Upper lobe of left lung (tissue), 6 donors: ENCODE measurements at regions not wholly inside any gene's neighbourhood (a gene's known extent, or its start where the extent isn't known, plus 50 kb on each side); places are given as distances from the start of the nearest gene placed in this dataset.
A peak's percentile ranks its signal among the peaks of the same experiment; 100 is the strongest.
"Not testable (repeated sequence)": the region's sequence is repeated elsewhere in the genome, so short reads cannot be mapped to it uniquely, and the experiment has no call there.

ENCODE experiments used
- ATAC-seq, 2 donors: fragments of 200-7000 bp; cut with Tn5 transposase; one replicate each; pipeline ENCODE4 v1.9.1; 2022; ENCODE audit warnings: mild to moderate bottlenecking in 2 of 2, moderate library complexity in 2 of 2; ENCODE audit not compliant: low FRiP score in 2 of 2
- DNase-seq, 2 donors: peaks; one replicate each; pipeline ENCODE4 v3.0.0-alpha.2; 2019 to 2020
- H3K27ac ChIP-seq, 4 donors: fragments of 200-600 bp; sonication (generic); one replicate each; pipeline ENCODE4 v1.5.1; 2016 to 2019
- H3K27me3 ChIP-seq, 4 donors: fragments of 200-600 bp; sonication (generic); one replicate each; pipeline ENCODE4 v1.5.1; 2017 to 2019
- H3K36me3 ChIP-seq, 4 donors: fragments of 200-600 bp; sonication (generic); one replicate each; pipeline ENCODE4 v1.5.1; 2016 to 2019
- H3K4me1 ChIP-seq, 4 donors: fragments of 200-600 bp; sonication (generic); one replicate each; pipeline ENCODE4 v1.5.1; 2018 to 2019
- H3K4me3 ChIP-seq, 4 donors: fragments of 200-600 bp; sonication (generic); one replicate each; pipeline ENCODE4 v1.5.1; 2017 to 2019; ENCODE audit warnings: mild to moderate bottlenecking in 2 of 4, moderate library complexity in 1 of 4
- H3K9me3 ChIP-seq, 4 donors: fragments of 200-600 bp; sonication (generic); one replicate each; pipeline ENCODE4 v1.5.1; 2018 to 2019
- CTCF ChIP-seq, 6 experiments: fragments of 450-650 bp in 4 of 6; fragments of 200-600 bp in 2 of 6; sonication (generic) in 2 of 6; IDR thresholded peaks; one replicate each; pipeline ENCODE4 v1.5.1; 2016 to 2019; ENCODE audit warnings: antibody characterized with exemption in 6 of 6
- EP300 ChIP-seq, 4 donors: sonication (generic); formaldehyde crosslinking; IDR thresholded peaks; one replicate each; pipeline ENCODE4 v1.5.1; 2017; ENCODE audit warnings: antibody characterized with exemption in 4 of 4, control low read depth in 2 of 4
- POLR2A ChIP-seq, 4 donors: fragments of 450-650 bp; IDR thresholded peaks; one replicate each; pipeline ENCODE4 v1.5.1; 2016 to 2017; ENCODE audit warnings: antibody characterized with exemption in 4 of 4, mild to moderate bottlenecking in 2 of 4
- POLR2AphosphoS5 ChIP-seq, 2 donors: sonication (generic); formaldehyde crosslinking; IDR thresholded peaks; one replicate each; pipeline ENCODE4 v1.5.1; 2017; ENCODE audit warnings: antibody characterized with exemption in 2 of 2
- whole genome bisulfite sequencing, 2 donors: methylation state at CpG; one replicate each; pipeline ENCODE4 v1.1.5; 2017 to 2018; 5-methylcytosine and 5-hydroxymethylcytosine counted together
- donor health status: DM: no; HTN: no; CAD: no; lungs with moderate emphysema.
- donor health status: DM: no; HTN: yes; CAD: no; lungs with severe emphysema.

GRCh38 chr6:98067375-98067774, 767.0 kb upstream of the POU3F2 start:
- Histone ChIP-seq H3K4me3 (no peak overlapping the region), H3K9me3 (peaks cover 0 to 3% (median 0%) of the 10 kb centered on the region in 4 donors), H3K4me1 (no peaks in the 10 kb centered on the region), H3K36me3 (no peaks in the 10 kb centered on the region), H3K27me3 (no peaks in the 10 kb centered on the region), H3K27ac (no peak overlapping the region)
- 34 to 60% methylated on average over 2 of the region's 2 CpGs for WGBS, 2 donors
- no peak for DNase-seq
- no peak for ATAC-seq
- TF ChIP-seq CTCF (IDR thresholded peaks at IDR 0.05), result no peak

GRCh38 chr6:98088537-98088936, 745.8 kb upstream of the POU3F2 start:
- not testable (repeated sequence) for H3K4me1 ChIP-seq, ATAC-seq, H3K4me3 ChIP-seq, H3K27me3 ChIP-seq, H3K27ac ChIP-seq, H3K36me3 ChIP-seq, H3K9me3 ChIP-seq
- peak in 1 of 2 donors; percentile 30 for DNase-seq
- WGBS, 2 donors, result 97 to 100% methylated on average over 8 of the region's 8 CpGs

- no peaks in the 10 kb centered on the region for H3K27me3 ChIP-seq
- H3K27ac ChIP-seq, result no peak overlapping the region
- no peaks in the 10 kb centered on the region for H3K36me3 ChIP-seq
- H3K9me3 ChIP-seq, result no peaks in the 10 kb centered on the region
- no peak overlapping the region for H3K4me3 ChIP-seq
- H3K4me1 ChIP-seq, result no peaks in the 10 kb centered on the region
- TF ChIP-seq POLR2AphosphoS5 (IDR thresholded peaks at IDR 0.05), result no peak
- TF ChIP-seq EP300 (IDR thresholded peaks at IDR 0.05), result no peak
- no peak for TF ChIP-seq POLR2A (IDR thresholded peaks at IDR 0.05)
- no peak for TF ChIP-seq CTCF (IDR thresholded peaks at IDR 0.05)
- ATAC-seq (no peak), DNase-seq (no peak)
- 61 to 69% methylated on average over 2 of the region's 2 CpGs for WGBS, 2 donors
Measured at GRCh38 chr6:98092331-98092730, 742.0 kb upstream of the POU3F2 start.

GRCh38 chr6:98094696-98095095, 739.7 kb upstream of the POU3F2 start:
- TF ChIP-seq EP300 (IDR thresholded peaks at IDR 0.05) (no peak), CTCF (IDR thresholded peaks at IDR 0.05) (no peak), POLR2AphosphoS5 (IDR thresholded peaks at IDR 0.05) (no peak), POLR2A (IDR thresholded peaks at IDR 0.05) (no peak)
- H3K4me3 ChIP-seq, result no peak overlapping the region
- WGBS, 2 donors, result 75 to 80% methylated on average over 4 of the region's 4 CpGs
- H3K9me3 ChIP-seq, result no peaks in the 10 kb centered on the region
- no peak overlapping the region for H3K27ac ChIP-seq
- no peak for DNase-seq
- no peaks in the 10 kb centered on the region for H3K27me3 ChIP-seq
- no peaks in the 10 kb centered on the region for H3K36me3 ChIP-seq
- ATAC-seq, result no peak
- no peaks in the 10 kb centered on the region for H3K4me1 ChIP-seq

- DNase-seq, result no peak
- no peaks in the 10 kb centered on the region for H3K9me3 ChIP-seq
- H3K4me1 ChIP-seq, result no peaks in the 10 kb centered on the region
- ATAC-seq, result no peak
- no peak for TF ChIP-seq CTCF (IDR thresholded peaks at IDR 0.05)
- TF ChIP-seq POLR2A (IDR thresholded peaks at IDR 0.05), result no peak
- no peak for TF ChIP-seq POLR2AphosphoS5 (IDR thresholded peaks at IDR 0.05)
- no peak for TF ChIP-seq EP300 (IDR thresholded peaks at IDR 0.05)
- H3K27me3 ChIP-seq, result no peaks in the 10 kb centered on the region
- H3K36me3 ChIP-seq, result no peaks in the 10 kb centered on the region
- H3K4me3 ChIP-seq, result no peak overlapping the region
- no peak overlapping the region for H3K27ac ChIP-seq
Measured at GRCh38 chr6:98107801-98108200, 726.6 kb upstream of the POU3F2 start.
